ENCODE measurements at regions not wholly inside any gene's neighbourhood (a gene's known extent, or its start where the extent isn't known, plus 50 kb on each side); places are given as distances from the start of the nearest gene placed in this dataset.

- intact Hi-C loops (cut with micrococcal nuclease): no loop called here
- H2BK20ac ChIP-seq (ENCODE audit: low read depth, low read length): no peak overlapping the region
- no peak overlapping the region for H2BK5ac ChIP-seq (ENCODE audit: low read depth, low read length, poor library complexity, severe bottlenecking)
- no peaks in the 10 kb centered on the region; the same call in 1 of the 2 replicates for H4K20me1 ChIP-seq (ENCODE audit: insufficient read depth, low read length)
- H2AK9ac ChIP-seq (replicated peaks; ENCODE audit: low read depth, low read length, poor library complexity): no peak overlapping the region
- WGBS, 2 experiments (ENCODE audit: extremely low coverage in 2 of 2, insufficient read length in 1 of 2): 20% methylated on average over 1 of the region's 6 CpGs; no CpG with 5 or more reads in 1 of the 2 experiments
- CTCF ChIA-PET: no interaction called here
- no peak overlapping the region for H3K14ac ChIP-seq (replicated peaks; ENCODE audit: low read depth, low read length)
- TF ChIP-seq ELK1 (IDR thresholded peaks at IDR 0.05; ENCODE audit: borderline replicate concordance, low read depth, low read length) (no peak), BHLHE40 (IDR thresholded peaks at IDR 0.05; ENCODE audit: low read depth, low read length) (no peak), POLR2A (IDR thresholded peaks at IDR 0.05; ENCODE audit: low read depth, low read length) (no peak), FOS (IDR thresholded peaks at IDR 0.05; ENCODE audit: low read depth, low read length) (no peak), MXI1 (IDR thresholded peaks at IDR 0.05; ENCODE audit: borderline replicate concordance, low read depth, low read length) (no peak), RAD21 (IDR thresholded peaks at IDR 0.05; ENCODE audit: low read length) (no peak), CHD1 (IDR thresholded peaks at IDR 0.05; ENCODE audit: low read depth, low read length) (no peak), USF2 (IDR thresholded peaks at IDR 0.05; ENCODE audit: low read depth, low read length) (no peak), RFX5 (IDR thresholded peaks at IDR 0.05; ENCODE audit: low read depth, low read length) (no peak), MAZ (IDR thresholded peaks at IDR 0.05; ENCODE audit: borderline replicate concordance, low read depth, low read length) (no peak), SMC3 (IDR thresholded peaks at IDR 0.05; ENCODE audit: low read depth, low read length) (no peak), RCOR1 (IDR thresholded peaks at IDR 0.05; ENCODE audit: insufficient replicate concordance, low read length) (no peak), CEBPB (IDR thresholded peaks at IDR 0.05; ENCODE audit: low read depth, low read length) (no peak)
- H4K91ac ChIP-seq (ENCODE audit: insufficient read depth, low read depth, low read length): no peak overlapping the region
- no peak overlapping the region for H2BK120ac ChIP-seq (ENCODE audit: low read depth, low read length)
- BruUV-seq (replicated peaks): no TSS peak
- no peak overlapping the region for H4K8ac ChIP-seq (ENCODE audit: low read depth in 2 of 2, low read length in 2 of 2)
- in situ Hi-C loops (cut with MboI; ENCODE audit: low sequenced_read_pairs): no loop called here
- H3K4me2 ChIP-seq (ENCODE audit: low read depth, low read length): no peak overlapping the region
- no peak overlapping the region for H3K56ac ChIP-seq (ENCODE audit: extremely low read depth, insufficient read depth, low read length)
- no peak overlapping the region for H3K18ac ChIP-seq (ENCODE audit: low read depth, low read length)
- H3K9me1 ChIP-seq (ENCODE audit: insufficient read depth, low read length): peaks cover 2% of the 10 kb centered on the region; the same call in 1 of the 2 replicates
- peak overlapping the region; percentile 11 for H2AFZ ChIP-seq (replicated peaks; ENCODE audit: low read length, poor library complexity)
- POLR2A ChIA-PET (ENCODE audit: unreplicated experiment): no interaction called here
- no peaks in the 10 kb centered on the region for H3K9me3 ChIP-seq (ENCODE audit: control insufficient read depth, insufficient read depth, low read length)
- H3K27me3 ChIP-seq (ENCODE audit: control insufficient read depth, insufficient read depth, low read length): no peaks in the 10 kb centered on the region; the same call in 1 of the 2 replicates
- no peak overlapping the region for H3K4ac ChIP-seq (ENCODE audit: low read depth, low read length)
- H3K79me1 ChIP-seq (ENCODE audit: low read depth in 1 of 2, low read length in 2 of 2): no peaks in the 10 kb centered on the region
- dilution Hi-C loops (cut with HindIII; ENCODE audit: low sequenced_read_pairs, unreplicated experiment): no loop called here
- no peak overlapping the region for H2BK15ac ChIP-seq (ENCODE audit: low read depth, low read length)
- no peaks in the 10 kb centered on the region for H3K36me3 ChIP-seq (ENCODE audit: control insufficient read depth, insufficient read depth, low read length)
- H3K4me3 ChIP-seq (ENCODE audit: insufficient read depth, low read depth, low read length): no peak overlapping the region
- H3K27ac ChIP-seq (ENCODE audit: insufficient read depth, low read length): no peak overlapping the region
- H4K5ac ChIP-seq (ENCODE audit: low read depth, low read length): no peak overlapping the region
- H3K4me1 ChIP-seq (ENCODE audit: control insufficient read depth, insufficient read depth, low read length): no peaks in the 10 kb centered on the region
- H2AK5ac ChIP-seq (ENCODE audit: low read depth, low read length): no peak overlapping the region
- DNase-seq (no peak), ATAC-seq (ENCODE audit: low read depth) (no peak)
- H3K9ac ChIP-seq (ENCODE audit: low read depth, low read length): no peak overlapping the region
- no peak overlapping the region for H3K23ac ChIP-seq (ENCODE audit: low read depth, low read length)
Measured at GRCh38 chr1:181345146-181345545, 138.2 kb upstream of the CACNA1E start.

All from IMR-90 (cell line).